Sigmoid colon (tissue), 4 donors: ENCODE measurements at regions not wholly inside any gene's neighbourhood (a gene's known extent, or its start where the extent isn't known, plus 50 kb on each side); places are given as distances from the start of the nearest gene placed in this dataset.

Source experiments
- CTCF ChIP-seq, 4 experiments: fragments of 450-650 bp in 3 of 4; fragments of 200-600 bp in 1 of 4; IDR thresholded peaks; one replicate each; pipeline ENCODE4 v1.5.1; 2016 to 2019; ENCODE audit warnings: antibody characterized with exemption in 4 of 4, mild to moderate bottlenecking in 3 of 4, moderate library complexity in 2 of 4
- POLR2A ChIP-seq, 2 donors: fragments of 450-650 bp; IDR thresholded peaks; one replicate each; pipeline ENCODE4 v1.6.1; 2016; ENCODE audit warnings: antibody characterized with exemption in 2 of 2, mild to moderate bottlenecking in 2 of 2, moderate library complexity in 2 of 2
- POLR2AphosphoS5 ChIP-seq, 4 donors: sonication (generic); formaldehyde crosslinking; IDR thresholded peaks; one replicate each; pipeline ENCODE4 v1.6.1; 2017; ENCODE audit warnings: antibody characterized with exemption in 4 of 4

GRCh38 chr2:150126143-150126740, 361.2 kb downstream of the RND3 start:
- TF ChIP-seq POLR2A (IDR thresholded peaks at IDR 0.05) (no peak), POLR2AphosphoS5 (IDR thresholded peaks at IDR 0.05) (no peak), CTCF (IDR thresholded peaks at IDR 0.05) (no peak)
